Parathyroid adenoma (tissue), 2 donors: ENCODE measurements at regions not wholly inside any gene's neighbourhood (a gene's known extent, or its start where the extent isn't known, plus 50 kb on each side); places are given as distances from the start of the nearest gene placed in this dataset.
"Not testable (repeated sequence)": the region's sequence is repeated elsewhere in the genome, so short reads cannot be mapped to it uniquely, and the experiment has no call there.

Experiments
- H2AFZ ChIP-seq: fragments of 300-600 bp; sonication (generic); one replicate; pipeline ENCODE4 v1.7.0; 2017; ENCODE audit warnings: antibody characterized with exemption, mild to moderate bottlenecking
- H3K27ac ChIP-seq: fragments of 300-600 bp; sonication (generic); one replicate; pipeline ENCODE4 v1.7.0; 2017
- H3K27me3 ChIP-seq: fragments of 300-600 bp; sonication (generic); one replicate; pipeline ENCODE4 v1.7.0; 2017; ENCODE audit warnings: low read length; ENCODE audit not compliant: control insufficient read depth, insufficient read depth
- H3K36me3 ChIP-seq: fragments of 300-600 bp; sonication (generic); one replicate; pipeline ENCODE4 v1.7.0; 2017; ENCODE audit warnings: low read length; ENCODE audit not compliant: control insufficient read depth, insufficient read depth
- H3K4me1 ChIP-seq: fragments of 300-600 bp; sonication (generic); one replicate; pipeline ENCODE4 v1.7.0; 2017; ENCODE audit warnings: control low read depth
- H3K4me2 ChIP-seq: fragments of 300-600 bp; sonication (generic); one replicate; pipeline ENCODE4 v1.7.0; 2017; ENCODE audit warnings: low read length
- H3K4me3 ChIP-seq: fragments of 300-600 bp; sonication (generic); one replicate; pipeline ENCODE4 v1.7.0; 2017; ENCODE audit warnings: low read depth, low read length
- H3K79me2 ChIP-seq: fragments of 300-600 bp; sonication (generic); one replicate; pipeline ENCODE4 v1.7.0; 2017; ENCODE audit warnings: control low read depth
- H3K9ac ChIP-seq: fragments of 300-600 bp; sonication (generic); one replicate; pipeline ENCODE4 v1.7.0; 2017; ENCODE audit warnings: mild to moderate bottlenecking
- H3K9me3 ChIP-seq: fragments of 300-600 bp; sonication (generic); one replicate; pipeline ENCODE4 v1.7.0; 2017; ENCODE audit warnings: low read length; ENCODE audit not compliant: control insufficient read depth
- TF ChIP-seq, protein P1 (sequence below): fragments of 300-600 bp; sonication (generic); IDR thresholded peaks from one replicate; pipeline ENCODE4 v1.7.0; 2017; ENCODE audit warnings: antibody characterized with exemption, mild to moderate bottlenecking
- donor health status: primary hyperparathyroidism.

GRCh38 chr13:44833626-44834025 is 155.6 kb downstream of the NUFIP1 start:
- TF ChIP-seq, protein P1, sequence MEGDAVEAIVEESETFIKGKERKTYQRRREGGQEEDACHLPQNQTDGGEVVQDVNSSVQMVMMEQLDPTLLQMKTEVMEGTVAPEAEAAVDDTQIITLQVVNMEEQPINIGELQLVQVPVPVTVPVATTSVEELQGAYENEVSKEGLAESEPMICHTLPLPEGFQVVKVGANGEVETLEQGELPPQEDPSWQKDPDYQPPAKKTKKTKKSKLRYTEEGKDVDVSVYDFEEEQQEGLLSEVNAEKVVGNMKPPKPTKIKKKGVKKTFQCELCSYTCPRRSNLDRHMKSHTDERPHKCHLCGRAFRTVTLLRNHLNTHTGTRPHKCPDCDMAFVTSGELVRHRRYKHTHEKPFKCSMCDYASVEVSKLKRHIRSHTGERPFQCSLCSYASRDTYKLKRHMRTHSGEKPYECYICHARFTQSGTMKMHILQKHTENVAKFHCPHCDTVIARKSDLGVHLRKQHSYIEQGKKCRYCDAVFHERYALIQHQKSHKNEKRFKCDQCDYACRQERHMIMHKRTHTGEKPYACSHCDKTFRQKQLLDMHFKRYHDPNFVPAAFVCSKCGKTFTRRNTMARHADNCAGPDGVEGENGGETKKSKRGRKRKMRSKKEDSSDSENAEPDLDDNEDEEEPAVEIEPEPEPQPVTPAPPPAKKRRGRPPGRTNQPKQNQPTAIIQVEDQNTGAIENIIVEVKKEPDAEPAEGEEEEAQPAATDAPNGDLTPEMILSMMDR, result no peak
- Histone ChIP-seq H3K4me3 (no peak overlapping the region), H3K36me3 (no peaks in the 10 kb centered on the region), H3K9me3 (no peaks in the 10 kb centered on the region), H2AFZ (no peak overlapping the region), H3K4me2 (no peak overlapping the region), H3K79me2 (no peaks in the 10 kb centered on the region), H3K4me1 (peaks cover 3% of the 10 kb centered on the region), H3K9ac (no peak overlapping the region), H3K27ac (no peak overlapping the region), H3K27me3 (no peaks in the 10 kb centered on the region)

GRCh38 chr13:44833139-44833538 is 156.1 kb downstream of the NUFIP1 start:
- no peak overlapping the region for H3K9ac ChIP-seq
- no peak overlapping the region for H3K27ac ChIP-seq
- no peaks in the 10 kb centered on the region for H3K27me3 ChIP-seq
- H3K36me3 ChIP-seq, result no peaks in the 10 kb centered on the region
- no peak overlapping the region for H2AFZ ChIP-seq
- TF ChIP-seq, protein P1, result no peak
- peaks cover 3% of the 10 kb centered on the region for H3K4me1 ChIP-seq
- H3K79me2 ChIP-seq, result no peaks in the 10 kb centered on the region
- H3K4me2 ChIP-seq, result no peak overlapping the region
- no peaks in the 10 kb centered on the region for H3K9me3 ChIP-seq
- H3K4me3 ChIP-seq, result no peak overlapping the region

- H3K27ac ChIP-seq, result no peak overlapping the region
- no peak overlapping the region for H2AFZ ChIP-seq
- TF ChIP-seq, protein P1, result no peak
- no peaks in the 10 kb centered on the region for H3K9me3 ChIP-seq
- no peaks in the 10 kb centered on the region for H3K79me2 ChIP-seq
- no peak overlapping the region for H3K4me3 ChIP-seq
- H3K4me1 ChIP-seq, result peaks cover 3% of the 10 kb centered on the region
- no peaks in the 10 kb centered on the region for H3K27me3 ChIP-seq
- H3K4me2 ChIP-seq, result no peak overlapping the region
- no peaks in the 10 kb centered on the region for H3K36me3 ChIP-seq
- H3K9ac ChIP-seq, result no peak overlapping the region
Measured at GRCh38 chr13:44826591-44827350, 162.5 kb downstream of the NUFIP1 start.

DNA sequence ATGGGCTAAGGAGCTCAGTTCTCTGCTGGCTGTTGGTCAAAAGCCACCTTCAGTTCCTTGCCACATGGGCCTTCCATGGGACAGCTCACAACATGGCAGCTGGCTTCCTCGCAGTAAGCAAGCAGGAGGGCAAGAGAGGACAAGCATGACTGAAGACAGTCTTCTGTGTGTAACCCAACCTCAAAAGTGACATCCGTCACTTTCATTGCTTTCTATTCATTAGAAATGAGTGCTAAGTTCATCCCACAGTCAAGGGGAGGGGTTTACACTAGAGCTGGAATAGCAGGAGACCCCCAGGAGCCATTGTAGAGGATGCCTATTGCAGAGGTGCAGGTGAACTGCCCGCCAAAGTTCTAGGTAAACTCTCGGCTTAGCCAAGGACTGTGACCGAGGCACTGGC is 163.3 kb downstream of the NUFIP1 start:
- H2AFZ ChIP-seq, result no peak overlapping the region

GRCh38 chr13:44823555-44823954 is 165.7 kb downstream of the NUFIP1 start:
- H3K36me3 ChIP-seq, H2AFZ ChIP-seq, H3K27ac ChIP-seq, H3K27me3 ChIP-seq, H3K4me1 ChIP-seq, H3K9ac ChIP-seq, H3K4me3 ChIP-seq, H3K79me2 ChIP-seq, H3K9me3 ChIP-seq, H3K4me2 ChIP-seq: not testable (repeated sequence)

More for the DNA sequence above, 163.3 kb downstream of the NUFIP1 start:
- TF ChIP-seq, protein P1, result no peak
- no peak overlapping the region for H3K4me3 ChIP-seq
- H3K9ac ChIP-seq, result no peak overlapping the region
- H3K4me1 ChIP-seq, result peaks cover 3% of the 10 kb centered on the region
- H3K9me3 ChIP-seq, result no peaks in the 10 kb centered on the region
- H3K79me2 ChIP-seq, result no peaks in the 10 kb centered on the region
- H3K36me3 ChIP-seq, result no peaks in the 10 kb centered on the region
- H3K27ac ChIP-seq, result no peak overlapping the region
- no peak overlapping the region for H3K4me2 ChIP-seq
- no peaks in the 10 kb centered on the region for H3K27me3 ChIP-seq
